K562 (cell line): ENCODE measurements at regions not wholly inside any gene's neighbourhood (a gene's known extent, or its start where the extent isn't known, plus 50 kb on each side); places are given as distances from the start of the nearest gene placed in this dataset.

Experiments
- CBFA2T3 ChIP-seq: fragments of 450-650 bp; IDR thresholded peaks from 2 replicates; pipeline ENCODE4 v1.6.1; 2017
- CHD1 ChIP-seq: fragments of 200-600 bp; sonication (generic); IDR thresholded peaks from one replicate; pipeline ENCODE4 v1.6.1; 2012; ENCODE audit warnings: mild to moderate bottlenecking, moderate library complexity, low read length, inconsistent platforms
- ELF2 ChIP-seq: fragments of 250-450 bp; sonication (Bioruptor Pico); IDR thresholded peaks from 2 replicates; pipeline ENCODE4 v1.5.0; 2021; ENCODE audit warnings: mild to moderate bottlenecking
- ETV1 ChIP-seq: fragments of 450-650 bp; conservative IDR thresholded peaks from 2 replicates; pipeline ENCODE4 v1.6.1; 2016; ENCODE audit warnings: missing genetic modification characterization, control low read depth, low read depth, missing compliant biosample characterization
- HDAC1 ChIP-seq, 2 experiments: fragments of 450-650 bp; IDR thresholded peaks; 2 replicates each; pipeline ENCODE4 v1.6.1; 2016 to 2017; ENCODE audit warnings: inconsistent platforms in 1 of 2, mild to moderate bottlenecking in 1 of 2, moderate library complexity in 1 of 2
- NCOR1 ChIP-seq: fragments of 450-650 bp; IDR thresholded peaks from 2 replicates; pipeline ENCODE4 v1.6.1; 2016; ENCODE audit warnings: mild to moderate bottlenecking, moderate library complexity
- NFYB ChIP-seq: IDR thresholded peaks from 2 replicates; pipeline ENCODE4 v1.6.1; 2011; ENCODE audit warnings: mild to moderate bottlenecking, moderate library complexity; ENCODE audit not compliant: insufficient read length; ENCODE audit errors: extremely low read depth
- NUFIP1 ChIP-seq: fragments of 450-650 bp; IDR thresholded peaks from 2 replicates; pipeline ENCODE4 v1.6.1; 2018; ENCODE audit not compliant: partially characterized antibody
- SMAD3 ChIP-seq: fragments of 450-650 bp; formaldehyde crosslinking; conservative IDR thresholded peaks from 2 replicates; pipeline ENCODE4 v1.4.0; 2020; ENCODE audit warnings: mild to moderate bottlenecking
- SOX6 ChIP-seq: fragments of 450-650 bp; IDR thresholded peaks from 2 replicates; pipeline ENCODE4 v1.6.1; 2014; ENCODE audit warnings: mild to moderate bottlenecking
- TCF3 ChIP-seq: sonication (generic); formaldehyde crosslinking; IDR thresholded peaks from 2 replicates; pipeline ENCODE4 v1.4.0; 2020; ENCODE audit warnings: mild to moderate bottlenecking, missing genetic modification reagents
- ZNF121 ChIP-seq: sonication (generic); formaldehyde crosslinking; conservative IDR thresholded peaks from 2 replicates; pipeline ENCODE4 v1.8.0; 2022; ENCODE audit warnings: missing genetic modification reagents
- ZNF174 ChIP-seq: fragments of 250-450 bp; sonication (Bioruptor Pico); IDR thresholded peaks from 2 replicates; pipeline ENCODE4 v1.4.0; 2020; ENCODE audit warnings: mild to moderate bottlenecking
- ZNF197 ChIP-seq: fragments of 200-800 bp; sonication (Bioruptor generic); IDR thresholded peaks from 2 replicates; pipeline ENCODE4 v1.6.1; 2016; ENCODE audit warnings: low read depth, missing genetic modification characterization, missing compliant biosample characterization
- ZNF239 ChIP-seq: fragments of 250-450 bp; sonication (Bioruptor Pico); IDR thresholded peaks from 2 replicates; pipeline ENCODE4 v1.4.0; 2020; ENCODE audit warnings: mild to moderate bottlenecking
- ZNF311 ChIP-seq: fragments of 250-450 bp; sonication (Bioruptor Pico); IDR thresholded peaks from 2 replicates; pipeline ENCODE4 v1.4.0; 2020; ENCODE audit warnings: mild to moderate bottlenecking, moderate library complexity
- ZNF583 ChIP-seq: fragments of 250-450 bp; sonication (Bioruptor Pico); IDR thresholded peaks from 2 replicates; pipeline ENCODE4 v1.4.0; 2020
- TF ChIP-seq, protein P1 (sequence below), 3 experiments: IDR thresholded peaks in 2 of 3; conservative IDR thresholded peaks in 1 of 3; 2 replicates each; pipeline ENCODE4 v1.5.1; 2011 to 2012; ENCODE audit warnings: low read length in 3 of 3, mild to moderate bottlenecking in 3 of 3, control low read depth in 2 of 3, improper control_type of control experiment in 1 of 3, inconsistent platforms in 1 of 3, low read depth in 1 of 3, mixed read lengths in 1 of 3, moderate library complexity in 1 of 3; ENCODE audit not compliant: insufficient read depth in 2 of 3
- TF ChIP-seq, protein P2 (sequence below): sonication (generic); formaldehyde crosslinking; IDR thresholded peaks from 2 replicates; pipeline ENCODE4 v1.8.0; 2022; ENCODE audit warnings: mild to moderate bottlenecking, missing genetic modification reagents
- TF ChIP-seq, protein P3 (sequence below): fragments of 450-650 bp; IDR thresholded peaks from 2 replicates; pipeline ENCODE4 v1.6.1; 2016; ENCODE audit warnings: low read depth, mild to moderate bottlenecking, moderate library complexity
- TF ChIP-seq, protein P4 (sequence below): fragments of 450-650 bp; IDR thresholded peaks from 2 replicates; pipeline ENCODE4 v1.6.1; 2016; ENCODE audit warnings: missing biosample characterization, missing genetic modification characterization
- TF ChIP-seq, protein P5 (sequence below): fragments of 450-650 bp; conservative IDR thresholded peaks from 2 replicates; pipeline ENCODE4 v1.6.1; 2016; ENCODE audit warnings: missing genetic modification characterization, low read depth, mild to moderate bottlenecking, missing compliant biosample characterization, moderate library complexity

DNA sequence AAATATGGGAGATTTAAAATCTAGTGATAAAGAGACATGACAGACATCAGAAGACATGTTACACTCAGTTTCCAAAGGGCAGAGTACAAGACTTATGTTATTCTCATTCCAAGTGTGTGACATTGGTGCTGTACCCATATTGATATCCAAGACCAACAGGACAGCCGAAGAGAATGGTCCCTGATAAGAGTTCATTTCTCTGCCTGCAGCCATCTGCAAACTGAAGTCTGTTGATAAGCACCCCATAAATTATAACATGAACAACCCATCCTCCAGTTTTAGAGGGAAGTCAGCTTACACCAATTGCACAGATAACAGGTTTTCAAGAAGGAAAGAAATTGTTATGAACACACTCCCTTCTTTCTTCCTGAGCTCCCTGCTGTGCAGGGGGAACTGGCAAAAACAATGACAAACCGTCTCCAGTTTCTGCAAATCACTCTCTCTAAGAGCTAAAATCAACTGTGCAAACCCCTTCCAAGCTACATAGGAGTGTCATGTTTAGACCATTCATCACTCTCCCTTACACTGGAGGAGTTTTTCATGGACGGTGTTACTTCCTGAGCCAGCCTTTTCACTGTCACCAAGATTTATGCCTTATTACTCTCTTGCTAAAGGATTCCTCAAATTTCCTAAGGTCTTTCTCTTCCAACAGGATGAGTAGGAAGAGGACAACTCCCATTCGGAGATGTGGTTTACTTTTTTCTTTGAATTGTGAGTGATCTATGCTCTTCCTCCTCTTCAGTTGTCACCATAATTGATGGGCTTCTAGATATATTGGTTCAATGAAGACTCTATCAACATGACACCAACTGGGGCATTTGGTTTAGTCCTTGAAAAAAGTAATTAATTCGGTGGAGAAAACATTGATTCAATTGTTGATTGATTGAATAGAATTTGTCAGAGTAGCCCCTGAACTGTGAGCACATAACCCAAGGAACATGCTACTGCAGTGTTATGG lies 80.3 kb upstream of the FAM171A1 start (continued):
- peak; percentile 75 for TF ChIP-seq SMAD3
- peak; percentile 99 for TF ChIP-seq SOX6
- no peak for TF ChIP-seq ELF2 (CRISPR knock-in tag)
- no peak for TF ChIP-seq NFYB
- TF ChIP-seq TCF3 (CRISPR knock-in tag), result peak; percentile 99
- TF ChIP-seq, protein P1, sequence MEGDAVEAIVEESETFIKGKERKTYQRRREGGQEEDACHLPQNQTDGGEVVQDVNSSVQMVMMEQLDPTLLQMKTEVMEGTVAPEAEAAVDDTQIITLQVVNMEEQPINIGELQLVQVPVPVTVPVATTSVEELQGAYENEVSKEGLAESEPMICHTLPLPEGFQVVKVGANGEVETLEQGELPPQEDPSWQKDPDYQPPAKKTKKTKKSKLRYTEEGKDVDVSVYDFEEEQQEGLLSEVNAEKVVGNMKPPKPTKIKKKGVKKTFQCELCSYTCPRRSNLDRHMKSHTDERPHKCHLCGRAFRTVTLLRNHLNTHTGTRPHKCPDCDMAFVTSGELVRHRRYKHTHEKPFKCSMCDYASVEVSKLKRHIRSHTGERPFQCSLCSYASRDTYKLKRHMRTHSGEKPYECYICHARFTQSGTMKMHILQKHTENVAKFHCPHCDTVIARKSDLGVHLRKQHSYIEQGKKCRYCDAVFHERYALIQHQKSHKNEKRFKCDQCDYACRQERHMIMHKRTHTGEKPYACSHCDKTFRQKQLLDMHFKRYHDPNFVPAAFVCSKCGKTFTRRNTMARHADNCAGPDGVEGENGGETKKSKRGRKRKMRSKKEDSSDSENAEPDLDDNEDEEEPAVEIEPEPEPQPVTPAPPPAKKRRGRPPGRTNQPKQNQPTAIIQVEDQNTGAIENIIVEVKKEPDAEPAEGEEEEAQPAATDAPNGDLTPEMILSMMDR (IDR thresholded peaks at IDR 0.05 in 2 of 3, conservative IDR thresholded peaks at IDR 0.05 in 1 of 3; ENCODE audit: insufficient read depth in 2 of 3, low read depth in 1 of 3, low read length in 3 of 3), result no peak; a peak in 1 of 6 replicates
- TF ChIP-seq ZNF583, result 0 out of 2 replicates have a peak, but pooled peaks have one; percentile 33
- TF ChIP-seq CHD1, result no peak
- peak; percentile 60 to 88; a peak in 2 of 4 replicates for TF ChIP-seq HDAC1 (IDR thresholded peaks at IDR 0.05)
- TF ChIP-seq NUFIP1, result peak; percentile 21
- TF ChIP-seq, protein P2, sequence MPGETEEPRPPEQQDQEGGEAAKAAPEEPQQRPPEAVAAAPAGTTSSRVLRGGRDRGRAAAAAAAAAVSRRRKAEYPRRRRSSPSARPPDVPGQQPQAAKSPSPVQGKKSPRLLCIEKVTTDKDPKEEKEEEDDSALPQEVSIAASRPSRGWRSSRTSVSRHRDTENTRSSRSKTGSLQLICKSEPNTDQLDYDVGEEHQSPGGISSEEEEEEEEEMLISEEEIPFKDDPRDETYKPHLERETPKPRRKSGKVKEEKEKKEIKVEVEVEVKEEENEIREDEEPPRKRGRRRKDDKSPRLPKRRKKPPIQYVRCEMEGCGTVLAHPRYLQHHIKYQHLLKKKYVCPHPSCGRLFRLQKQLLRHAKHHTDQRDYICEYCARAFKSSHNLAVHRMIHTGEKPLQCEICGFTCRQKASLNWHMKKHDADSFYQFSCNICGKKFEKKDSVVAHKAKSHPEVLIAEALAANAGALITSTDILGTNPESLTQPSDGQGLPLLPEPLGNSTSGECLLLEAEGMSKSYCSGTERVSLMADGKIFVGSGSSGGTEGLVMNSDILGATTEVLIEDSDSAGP (CRISPR knock-in tag), result no peak
- TF ChIP-seq ZNF121 (CRISPR knock-in tag), result no peak
- peak; percentile 55; the same call in 1 of the 2 replicates for TF ChIP-seq ZNF239 (CRISPR knock-in tag)
- TF ChIP-seq ZNF174 (CRISPR knock-in tag), result 0 out of 2 replicates have a peak, but pooled peaks have one; percentile 22
- peak; percentile 84 for TF ChIP-seq ETV1
- TF ChIP-seq ZNF197 (CRISPR knock-in tag), result peak; percentile 95
- peak; percentile 100 for TF ChIP-seq CBFA2T3
- TF ChIP-seq, protein P3, sequence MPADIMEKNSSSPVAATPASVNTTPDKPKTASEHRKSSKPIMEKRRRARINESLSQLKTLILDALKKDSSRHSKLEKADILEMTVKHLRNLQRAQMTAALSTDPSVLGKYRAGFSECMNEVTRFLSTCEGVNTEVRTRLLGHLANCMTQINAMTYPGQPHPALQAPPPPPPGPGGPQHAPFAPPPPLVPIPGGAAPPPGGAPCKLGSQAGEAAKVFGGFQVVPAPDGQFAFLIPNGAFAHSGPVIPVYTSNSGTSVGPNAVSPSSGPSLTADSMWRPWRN, result peak; percentile 88
- peak; percentile 80 for TF ChIP-seq ZNF311 (CRISPR knock-in tag)
- TF ChIP-seq, protein P4, sequence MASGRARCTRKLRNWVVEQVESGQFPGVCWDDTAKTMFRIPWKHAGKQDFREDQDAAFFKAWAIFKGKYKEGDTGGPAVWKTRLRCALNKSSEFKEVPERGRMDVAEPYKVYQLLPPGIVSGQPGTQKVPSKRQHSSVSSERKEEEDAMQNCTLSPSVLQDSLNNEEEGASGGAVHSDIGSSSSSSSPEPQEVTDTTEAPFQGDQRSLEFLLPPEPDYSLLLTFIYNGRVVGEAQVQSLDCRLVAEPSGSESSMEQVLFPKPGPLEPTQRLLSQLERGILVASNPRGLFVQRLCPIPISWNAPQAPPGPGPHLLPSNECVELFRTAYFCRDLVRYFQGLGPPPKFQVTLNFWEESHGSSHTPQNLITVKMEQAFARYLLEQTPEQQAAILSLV, result peak; percentile 43; the same call in 1 of the 2 replicates
- TF ChIP-seq, protein P5, sequence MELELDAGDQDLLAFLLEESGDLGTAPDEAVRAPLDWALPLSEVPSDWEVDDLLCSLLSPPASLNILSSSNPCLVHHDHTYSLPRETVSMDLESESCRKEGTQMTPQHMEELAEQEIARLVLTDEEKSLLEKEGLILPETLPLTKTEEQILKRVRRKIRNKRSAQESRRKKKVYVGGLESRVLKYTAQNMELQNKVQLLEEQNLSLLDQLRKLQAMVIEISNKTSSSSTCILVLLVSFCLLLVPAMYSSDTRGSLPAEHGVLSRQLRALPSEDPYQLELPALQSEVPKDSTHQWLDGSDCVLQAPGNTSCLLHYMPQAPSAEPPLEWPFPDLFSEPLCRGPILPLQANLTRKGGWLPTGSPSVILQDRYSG, result peak; percentile 32; the same call in 1 of the 2 replicates
- peak; percentile 99 for TF ChIP-seq NCOR1
